NCI-H1417 (cell line): ENCODE measurements at regions not wholly inside any gene's neighbourhood (a gene's known extent, or its start where the extent isn't known, plus 50 kb on each side); places are given as distances from the start of the nearest gene placed in this dataset.

Experiments
- DNase-seq, 3 experiments: peaks; one replicate each; lab custom pipeline; 2025; lab: John Stamatoyannopoulos, UW

- DNase-seq: no peak
These were observed 102.0 kb upstream of the ARID2 start for GRCh38 chr12:45627407-45628069.

GRCh38 chr12:45629292-45629691, 100.2 kb upstream of the ARID2 start:
- no peak for DNase-seq

GRCh38 chr12:45633733-45634132, 95.8 kb upstream of the ARID2 start:
- no peak for DNase-seq

- no peak for DNase-seq
These were observed 95.1 kb upstream of the ARID2 start for GRCh38 chr12:45634273-45634917.

- DNase-seq: no peak
These were observed 92.3 kb upstream of the ARID2 start for GRCh38 chr12:45637242-45637641.

- DNase-seq: no peak
These were observed 91.8 kb upstream of the ARID2 start for GRCh38 chr12:45637706-45638105.

- peak in 1 of 3 experiments; percentile 34 for DNase-seq
These were observed 91.1 kb upstream of the ARID2 start for GRCh38 chr12:45638386-45638785.

- DNase-seq: no peak
These were observed 85.0 kb upstream of the ARID2 start for GRCh38 chr12:45644541-45644940.

- DNase-seq: no peak
These were observed 82.5 kb upstream of the ARID2 start for GRCh38 chr12:45646851-45647581.

GRCh38 chr12:45648070-45648469, 81.4 kb upstream of the ARID2 start:
- no peak for DNase-seq

- no peak for DNase-seq
These were observed 78.5 kb upstream of the ARID2 start for GRCh38 chr12:45651029-45651428.

GRCh38 chr12:45654002-45654665, 75.4 kb upstream of the ARID2 start:
- no peak for DNase-seq

- peak; percentile 17 to 88 (median 63) for DNase-seq
These were observed 74.3 kb upstream of the ARID2 start for GRCh38 chr12:45655186-45655585.

GRCh38 chr12:45655743-45656142, 73.8 kb upstream of the ARID2 start:
- DNase-seq: no peak

GRCh38 chr12:45658020-45658419, 71.5 kb upstream of the ARID2 start:
- no peak for DNase-seq

GRCh38 chr12:45660330-45660729, 69.2 kb upstream of the ARID2 start:
- DNase-seq: no peak

- DNase-seq: no peak
These were observed 66.1 kb upstream of the ARID2 start for GRCh38 chr12:45663455-45663854.

- no peak for DNase-seq
These were observed 63.6 kb upstream of the ARID2 start for GRCh38 chr12:45665941-45666340.

- no peak for DNase-seq
These were observed 63.1 kb upstream of the ARID2 start for GRCh38 chr12:45666396-45666795.

GRCh38 chr12:45666816-45667215, 62.7 kb upstream of the ARID2 start:
- DNase-seq: no peak

GRCh38 chr12:45667761-45668160, 61.7 kb upstream of the ARID2 start:
- no peak for DNase-seq

GRCh38 chr12:45668641-45669040, 60.9 kb upstream of the ARID2 start:
- DNase-seq: no peak

- DNase-seq: no peak
These were observed 60.4 kb upstream of the ARID2 start for GRCh38 chr12:45669093-45669492.
